ENCODE measurements at regions not wholly inside any gene's neighbourhood (a gene's known extent, or its start where the extent isn't known, plus 50 kb on each side); places are given as distances from the start of the nearest gene placed in this dataset.
"Not testable (repeated sequence)": the region's sequence is repeated elsewhere in the genome, so short reads cannot be mapped to it uniquely, and the experiment has no call there.

GRCh38 chr1:64405833-64406232, 64.1 kb upstream of the CACHD1 start:
- no peak overlapping the region for H3K4me3 ChIP-seq (ENCODE audit: low read depth, low read length)
- CTCF ChIA-PET = no interaction called here
- H3K4me1 ChIP-seq (ENCODE audit: control insufficient read depth, insufficient read depth, low read length) = no peaks in the 10 kb centered on the region
- no peaks in the 10 kb centered on the region for H3K36me3 ChIP-seq (ENCODE audit: control insufficient read depth in 2 of 2, insufficient read depth in 1 of 2, low read length in 2 of 2)
- POLR2A ChIA-PET = no interaction called here
- no peaks in the 10 kb centered on the region for H3K9me3 ChIP-seq (ENCODE audit: control insufficient read depth, insufficient read depth, low read depth, low read length)
- H3K27ac ChIP-seq (ENCODE audit: extremely low read depth, low read depth, low read length) = no peak overlapping the region
- TF ChIP-seq ZNF677 (tag by site-specific recombination; IDR thresholded peaks at IDR 0.05) = no peak
- no peak for TF ChIP-seq ZFP37 (tag by site-specific recombination; IDR thresholded peaks at IDR 0.05)
- TF ChIP-seq ZBTB1 (tag by site-specific recombination; IDR thresholded peaks at IDR 0.05) = no peak
- no peak for TF ChIP-seq ZNF747 (tag by site-specific recombination; IDR thresholded peaks at IDR 0.05)
- TF ChIP-seq ZNF449 (tag by site-specific recombination; IDR thresholded peaks at IDR 0.05) = no peak
- no peak for TF ChIP-seq ZNF530 (tag by site-specific recombination; IDR thresholded peaks at IDR 0.05; ENCODE audit: low read depth)
- no peak for TF ChIP-seq ZNF777 (tag by site-specific recombination; IDR thresholded peaks at IDR 0.05; ENCODE audit: borderline replicate concordance)
- no peak for TF ChIP-seq ZNF571 (tag by site-specific recombination; IDR thresholded peaks at IDR 0.05)
- TF ChIP-seq ZNF624 (tag by site-specific recombination; IDR thresholded peaks at IDR 0.05) = no peak
- no peak for TF ChIP-seq ZNF138 (tag by site-specific recombination; IDR thresholded peaks at IDR 0.05; ENCODE audit: borderline replicate concordance)

GRCh38 chr1:64410217-64410616, 59.7 kb upstream of the CACHD1 start:
- Histone ChIP-seq H3K4me1 (ENCODE audit: control insufficient read depth, insufficient read depth, low read length) (no peaks in the 10 kb centered on the region), H3K9me3 (ENCODE audit: control insufficient read depth, insufficient read depth, low read depth, low read length) (no peaks in the 10 kb centered on the region), H3K4me3 (ENCODE audit: low read depth, low read length) (no peak overlapping the region), H3K27ac (ENCODE audit: extremely low read depth, low read depth, low read length) (no peak overlapping the region), H3K36me3 (ENCODE audit: control insufficient read depth in 2 of 2, insufficient read depth in 1 of 2, low read length in 2 of 2) (no peaks in the 10 kb centered on the region)
- CTCF ChIA-PET = interaction anchor here (0.6 kb wide), 1 partner anchor 158 kb away, joined by 3 read pairs; no protein-coding TSS in a partner anchor
- POLR2A ChIA-PET = no interaction called here
- TF ChIP-seq OSR2 (tag by site-specific recombination; IDR thresholded peaks at IDR 0.05) (peak; percentile 19; the same call in 1 of the 2 replicates), ZNF843 (tag by site-specific recombination; IDR thresholded peaks at IDR 0.05) (peak; percentile 15; the same call in 1 of the 2 replicates), ZNF26 (tag by site-specific recombination; IDR thresholded peaks at IDR 0.05) (no peak)

GRCh38 chr1:64414855-64415546, 54.9 kb upstream of the CACHD1 start:
- H3K27ac ChIP-seq (ENCODE audit: extremely low read depth, low read depth, low read length); H3K4me1 ChIP-seq (ENCODE audit: control insufficient read depth, insufficient read depth, low read length); CTCF ChIA-PET; H3K9me3 ChIP-seq (ENCODE audit: control insufficient read depth, insufficient read depth, low read depth, low read length); H3K4me3 ChIP-seq (ENCODE audit: low read depth, low read length); POLR2A ChIA-PET; H3K36me3 ChIP-seq (ENCODE audit: control insufficient read depth in 2 of 2, insufficient read depth in 1 of 2, low read length in 2 of 2): not testable (repeated sequence)

GRCh38 chr1:64417803-64418202, 52.1 kb upstream of the CACHD1 start:
- Histone ChIP-seq H3K9me3 (ENCODE audit: control insufficient read depth, insufficient read depth, low read depth, low read length) (no peaks in the 10 kb centered on the region), H3K4me1 (ENCODE audit: control insufficient read depth, insufficient read depth, low read length) (no peaks in the 10 kb centered on the region), H3K27ac (ENCODE audit: extremely low read depth, low read depth, low read length) (no peak overlapping the region), H3K36me3 (ENCODE audit: control insufficient read depth in 2 of 2, insufficient read depth in 1 of 2, low read length in 2 of 2) (no peaks in the 10 kb centered on the region), H3K4me3 (ENCODE audit: low read depth, low read length) (no peak overlapping the region)
- TF ChIP-seq ZNF10 (tag by site-specific recombination; IDR thresholded peaks at IDR 0.05) (no peak), ZNF426 (tag by site-specific recombination; IDR thresholded peaks at IDR 0.05) (no peak), ZNF600 (tag by site-specific recombination; IDR thresholded peaks at IDR 0.05) (no peak)
- CTCF ChIA-PET = no interaction called here
- POLR2A ChIA-PET = no interaction called here

Measured in HEK293 (cell line).